ENCODE measurements at regions not wholly inside any gene's neighbourhood (a gene's known extent, or its start where the extent isn't known, plus 50 kb on each side); places are given as distances from the start of the nearest gene placed in this dataset.

- peak overlapping the region; percentile 69 to 88 for H3K27ac ChIP-seq (ENCODE audit: low read depth in 1 of 2, low read length in 1 of 2)
- H3K4me3 ChIP-seq, result no peak overlapping the region
- H3K27me3 ChIP-seq (ENCODE audit: control insufficient read depth in 3 of 3, insufficient read depth in 3 of 3, low read length in 2 of 3), result no peaks in the 10 kb centered on the region
- H3K9me3 ChIP-seq (ENCODE audit: control insufficient read depth in 4 of 4, insufficient read depth in 3 of 4, low read length in 3 of 4), result no peaks in the 10 kb centered on the region
- peak overlapping the region in 1 of 2 donors; percentile 82 for H3K9ac ChIP-seq (ENCODE audit: insufficient read depth in 1 of 2, low read length in 2 of 2)
- peaks cover 9 to 37% (median 22%) of the 10 kb centered on the region in 5 donors for H3K4me1 ChIP-seq (ENCODE audit: control insufficient read depth in 5 of 5, insufficient read depth in 5 of 5, low read length in 5 of 5)
- ATAC-seq (ENCODE audit: insufficient read depth, low FRiP score) (no peak), DNase-seq (no peak)
- TF ChIP-seq CTCF (IDR thresholded peaks at IDR 0.05; ENCODE audit: control extremely low read depth, extremely low read depth), result no peak
- 69 to 72% methylated on average over 17 of the region's 17 CpGs for WGBS, 2 donors
- peaks cover 0 to 46% (median 37%) of the 10 kb centered on the region in 4 donors for H3K36me3 ChIP-seq (ENCODE audit: control insufficient read depth in 4 of 4, insufficient read depth in 4 of 4, low read length in 4 of 4)
These were observed 84.6 kb downstream of the RFLNA start for GRCh38 chr12:124379379-124379937.

- H3K4me1 ChIP-seq (ENCODE audit: control insufficient read depth in 5 of 5, insufficient read depth in 5 of 5, low read length in 5 of 5), result peaks cover 9 to 37% (median 22%) of the 10 kb centered on the region in 5 donors
- ATAC-seq (ENCODE audit: insufficient read depth, low FRiP score) (no peak), DNase-seq (no peak)
- H3K27me3 ChIP-seq (ENCODE audit: control insufficient read depth in 3 of 3, insufficient read depth in 3 of 3, low read length in 2 of 3), result no peaks in the 10 kb centered on the region
- no peak overlapping the region for H3K4me3 ChIP-seq
- H3K9me3 ChIP-seq (ENCODE audit: control insufficient read depth in 4 of 4, insufficient read depth in 3 of 4, low read length in 3 of 4), result no peaks in the 10 kb centered on the region
- H3K27ac ChIP-seq (ENCODE audit: low read depth in 1 of 2, low read length in 1 of 2), result peak overlapping the region in 1 of 2 donors; percentile 88
- 83 to 88% methylated on average over 13 of the region's 13 CpGs for WGBS, 2 donors
- no peak overlapping the region for H3K9ac ChIP-seq (ENCODE audit: insufficient read depth in 1 of 2, low read length in 2 of 2)
- no peak for TF ChIP-seq CTCF (IDR thresholded peaks at IDR 0.05; ENCODE audit: control extremely low read depth, extremely low read depth)
- peaks cover 0 to 47% (median 39%) of the 10 kb centered on the region in 4 donors for H3K36me3 ChIP-seq (ENCODE audit: control insufficient read depth in 4 of 4, insufficient read depth in 4 of 4, low read length in 4 of 4)
These were observed 84.0 kb downstream of the RFLNA start for GRCh38 chr12:124378926-124379325.

GRCh38 chr12:124377981-124378509 lies 83.2 kb downstream of the RFLNA start:
- Histone ChIP-seq H3K36me3 (ENCODE audit: control insufficient read depth in 4 of 4, insufficient read depth in 4 of 4, low read length in 4 of 4) (peaks cover 0 to 46% (median 33%) of the 10 kb centered on the region in 4 donors), H3K4me3 (no peak overlapping the region), H3K27me3 (ENCODE audit: control insufficient read depth in 3 of 3, insufficient read depth in 3 of 3, low read length in 2 of 3) (no peaks in the 10 kb centered on the region), H3K9ac (ENCODE audit: insufficient read depth in 1 of 2, low read length in 2 of 2) (no peak overlapping the region), H3K9me3 (ENCODE audit: control insufficient read depth in 4 of 4, insufficient read depth in 3 of 4, low read length in 3 of 4) (no peaks in the 10 kb centered on the region), H3K27ac (ENCODE audit: low read depth in 1 of 2, low read length in 1 of 2) (no peak overlapping the region), H3K4me1 (ENCODE audit: control insufficient read depth in 5 of 5, insufficient read depth in 5 of 5, low read length in 5 of 5) (peaks cover 9 to 37% (median 22%) of the 10 kb centered on the region in 5 donors)
- ATAC-seq (ENCODE audit: insufficient read depth, low FRiP score), result no peak
- TF ChIP-seq CTCF (IDR thresholded peaks at IDR 0.05; ENCODE audit: control extremely low read depth, extremely low read depth), result no peak
- WGBS, 2 donors, result 96 to 97% methylated on average over 26 of the region's 26 CpGs
- no peak for DNase-seq
